ENCODE measurements at regions not wholly inside any gene's neighbourhood (a gene's known extent, or its start where the extent isn't known, plus 50 kb on each side); places are given as distances from the start of the nearest gene placed in this dataset.

GRCh38 chr9:81414836-81415235, 274.5 kb downstream of the TLE1 start:
- TF ChIP-seq CTCF (IDR thresholded peaks at IDR 0.05), result no peak
- no peak for TF ChIP-seq POLR2A (IDR thresholded peaks at IDR 0.05)
